GM12878 (cell line): ENCODE measurements at regions not wholly inside any gene's neighbourhood (a gene's known extent, or its start where the extent isn't known, plus 50 kb on each side); places are given as distances from the start of the nearest gene placed in this dataset.

ENCODE experiments used
- BHLHE40 ChIP-seq, 2 experiments: fragments of 450-650 bp in 1 of 2; IDR thresholded peaks; 2 replicates each; pipeline ENCODE4 v1.6.1; 2011 to 2017; ENCODE audit warnings: low read depth in 2 of 2, borderline replicate concordance in 1 of 2, improper control_type of control experiment in 1 of 2, low read length in 1 of 2, mild to moderate bottlenecking in 1 of 2
- POLR2A ChIP-seq: IDR thresholded peaks from 2 replicates; pipeline ENCODE4 v1.6.1; 2011; ENCODE audit warnings: low read depth, mild to moderate bottlenecking, low read length
- TF ChIP-seq, protein P1 (sequence below): IDR thresholded peaks from 2 replicates; pipeline ENCODE4 v1.6.1; 2011; ENCODE audit warnings: low read depth, mild to moderate bottlenecking, low read length, moderate library complexity, borderline replicate concordance; ENCODE audit errors: extremely low read depth
- TF ChIP-seq, protein P2 (sequence below), 3 experiments: IDR thresholded peaks in 2 of 3; conservative IDR thresholded peaks in 1 of 3; 2 replicates each; pipeline ENCODE4 v1.5.1; 2011; ENCODE audit warnings: low read depth in 3 of 3, low read length in 3 of 3, mild to moderate bottlenecking in 3 of 3, control low read depth in 2 of 3, moderate library complexity in 2 of 3, inconsistent platforms in 1 of 3, mixed read lengths in 1 of 3; ENCODE audit not compliant: control insufficient read depth in 2 of 3, insufficient read depth in 1 of 3; ENCODE audit errors: extremely low read depth in 1 of 3

DNA sequence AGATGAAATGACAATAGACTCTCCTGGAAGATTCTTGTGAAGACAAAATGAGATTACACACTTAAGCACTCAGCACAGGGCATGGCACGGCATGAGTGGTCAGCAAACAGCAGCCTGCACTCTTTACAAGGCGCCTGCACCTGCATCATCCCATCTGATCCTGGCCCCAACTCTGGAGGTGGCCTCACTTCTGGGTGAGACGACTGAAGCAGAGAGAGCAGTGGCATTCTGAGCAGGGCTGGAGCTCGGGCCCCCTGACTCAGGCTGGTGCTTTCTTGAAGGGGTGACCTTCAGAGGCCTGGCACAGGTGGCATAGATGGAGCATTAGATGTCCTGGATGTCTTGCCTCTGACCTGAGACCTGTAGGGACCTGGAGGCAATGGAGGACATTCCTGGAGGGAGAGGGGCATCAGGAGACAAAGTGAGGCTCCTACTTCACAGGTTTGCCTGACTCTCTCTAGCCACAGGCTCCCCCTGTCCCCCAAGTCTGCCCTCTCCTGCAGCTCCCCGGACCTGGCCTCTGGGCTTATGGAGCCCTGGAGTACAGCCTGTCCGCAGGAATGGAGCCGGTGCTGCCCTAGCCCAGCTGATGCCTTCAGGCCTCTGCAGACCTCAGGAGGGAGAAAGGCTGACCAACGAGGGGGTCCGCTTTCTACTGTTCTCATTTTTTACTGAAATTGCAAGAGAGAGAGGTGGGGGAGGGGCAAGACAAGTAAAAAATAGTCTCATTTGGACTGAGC is 65.5 kb upstream of the THY1 start:
- TF ChIP-seq, protein P1, sequence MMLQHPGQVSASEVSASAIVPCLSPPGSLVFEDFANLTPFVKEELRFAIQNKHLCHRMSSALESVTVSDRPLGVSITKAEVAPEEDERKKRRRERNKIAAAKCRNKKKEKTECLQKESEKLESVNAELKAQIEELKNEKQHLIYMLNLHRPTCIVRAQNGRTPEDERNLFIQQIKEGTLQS = no peak
- TF ChIP-seq, protein P2, sequence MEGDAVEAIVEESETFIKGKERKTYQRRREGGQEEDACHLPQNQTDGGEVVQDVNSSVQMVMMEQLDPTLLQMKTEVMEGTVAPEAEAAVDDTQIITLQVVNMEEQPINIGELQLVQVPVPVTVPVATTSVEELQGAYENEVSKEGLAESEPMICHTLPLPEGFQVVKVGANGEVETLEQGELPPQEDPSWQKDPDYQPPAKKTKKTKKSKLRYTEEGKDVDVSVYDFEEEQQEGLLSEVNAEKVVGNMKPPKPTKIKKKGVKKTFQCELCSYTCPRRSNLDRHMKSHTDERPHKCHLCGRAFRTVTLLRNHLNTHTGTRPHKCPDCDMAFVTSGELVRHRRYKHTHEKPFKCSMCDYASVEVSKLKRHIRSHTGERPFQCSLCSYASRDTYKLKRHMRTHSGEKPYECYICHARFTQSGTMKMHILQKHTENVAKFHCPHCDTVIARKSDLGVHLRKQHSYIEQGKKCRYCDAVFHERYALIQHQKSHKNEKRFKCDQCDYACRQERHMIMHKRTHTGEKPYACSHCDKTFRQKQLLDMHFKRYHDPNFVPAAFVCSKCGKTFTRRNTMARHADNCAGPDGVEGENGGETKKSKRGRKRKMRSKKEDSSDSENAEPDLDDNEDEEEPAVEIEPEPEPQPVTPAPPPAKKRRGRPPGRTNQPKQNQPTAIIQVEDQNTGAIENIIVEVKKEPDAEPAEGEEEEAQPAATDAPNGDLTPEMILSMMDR (IDR thresholded peaks at IDR 0.05 in 2 of 3, conservative IDR thresholded peaks at IDR 0.05 in 1 of 3; ENCODE audit: control insufficient read depth in 2 of 3, extremely low read depth in 1 of 3, insufficient read depth in 1 of 3, low read depth in 3 of 3, low read length in 3 of 3) = no peak
- TF ChIP-seq BHLHE40 (IDR thresholded peaks at IDR 0.05; ENCODE audit: borderline replicate concordance in 1 of 2, low read depth in 2 of 2, low read length in 1 of 2) (no peak), POLR2A (no peak)
